Adrenal gland (tissue), 9 donors: ENCODE measurements at regions not wholly inside any gene's neighbourhood (a gene's known extent, or its start where the extent isn't known, plus 50 kb on each side); places are given as distances from the start of the nearest gene placed in this dataset.

Source experiments
- DNase-seq, 7 donors: peaks; one replicate each; pipeline ENCODE4 v3.0.0-alpha.2; 2019 to 2020
- H3K27ac ChIP-seq, 5 donors: fragments of 200-600 bp; sonication (generic) in 4 of 5; 1 replicate in 3 of 5; 2 replicates in 2 of 5; pipeline versions ENCODE4 v1.5.1 to v1.8.0; 2016 to 2020; ENCODE audit warnings: mild to moderate bottlenecking in 1 of 5
- H3K27me3 ChIP-seq: fragments of 200-600 bp; 2 replicates; pipeline ENCODE4 v1.8.0; 2021
- H3K36me3 ChIP-seq, 2 donors: fragments of 200-600 bp; replicated peaks in 1 of 2; 1 replicate in 1 of 2; 2 replicates in 1 of 2; pipeline versions ENCODE4 v1.5.1 to v1.8.0; 2018 to 2022
- H3K4me1 ChIP-seq, 2 donors: fragments of 200-600 bp; replicated peaks in 1 of 2; 1 replicate in 1 of 2; 2 replicates in 1 of 2; pipeline versions ENCODE4 v1.5.1 to v1.8.0; 2018 to 2021
- H3K4me3 ChIP-seq, 4 donors: fragments of 200-600 bp; sonication (generic) in 3 of 4; one replicate each; pipeline ENCODE4 v1.5.1; 2016 to 2018
- H3K9me3 ChIP-seq, 3 donors: fragments of 200-600 bp; sonication (generic) in 1 of 3; replicated peaks in 1 of 3; 1 replicate in 2 of 3; 2 replicates in 1 of 3; pipeline versions ENCODE4 v1.5.1 to v1.8.0; 2016 to 2021
- POLR2A ChIP-seq, 2 donors: fragments of 450-650 bp; IDR thresholded peaks; one replicate each; pipeline ENCODE4 v1.6.1; 2017; ENCODE audit warnings: antibody characterized with exemption in 2 of 2, mild to moderate bottlenecking in 2 of 2, moderate library complexity in 1 of 2
- WGBS, 4 donors: extraction: QIAGEN DNeasy Blood & Tissue Kit in 2 of 4; methylation state at CpG; one replicate each; pipeline versions ENCODE4 v1.1.5 to v1.1.7; 2013 to 2017; 5-methylcytosine and 5-hydroxymethylcytosine counted together
- intact Hi-C, 2 donors: fragments of 100-400 bp; cut with DNase I; formaldehyde crosslinking; loops; one replicate each; pipeline versions ENCODE4 v1.14.1 to v1.15.0; 2022 to 2023
- TF ChIP-seq, protein P1 (sequence below), 6 experiments: fragments of 450-650 bp in 4 of 6; fragments of 200-600 bp in 2 of 6; sonication (generic) in 1 of 6; IDR thresholded peaks; 1 replicate in 5 of 6; 2 replicates in 1 of 6; pipeline versions ENCODE4 v1.5.1 to v1.8.0; 2016 to 2021; ENCODE audit warnings: antibody characterized with exemption in 6 of 6, mild to moderate bottlenecking in 2 of 6, moderate library complexity in 1 of 6
- donor health status: healthy with polysubstance abuse.
- donor health status: Bipolar disorder and iron deficiency.
- donor health status: DM: yes; HTN: yes; CAD: no.
- donor health status: DM: no; HTN: no; CAD: no.
- donor health status: DM: no; HTN: no; CAD: no.

DNA sequence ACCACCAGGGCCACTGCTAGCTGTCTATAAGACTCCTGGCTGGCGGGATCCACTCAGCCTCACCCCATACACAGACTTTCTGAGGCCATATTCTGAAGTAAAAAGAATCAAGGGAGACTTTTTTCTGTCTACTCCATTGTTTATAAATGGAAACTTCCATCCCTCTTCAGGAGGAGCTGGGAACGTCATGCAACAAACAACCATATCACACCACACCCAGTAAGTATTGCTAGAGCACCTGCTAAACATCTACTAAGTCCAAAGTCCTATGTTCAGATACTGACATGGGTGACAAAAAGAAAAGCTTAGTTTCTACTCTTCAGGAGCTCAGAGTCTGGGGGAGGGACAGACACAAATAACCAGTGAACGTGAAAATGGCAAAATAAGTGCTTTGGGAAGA lies 324.8 kb upstream of the ONECUT1 start:
- 55 to 66% (median 60%) methylated on average over 3 of the region's 3 CpGs for WGBS, 4 donors
- no peak overlapping the region for H3K27ac ChIP-seq
- no peaks in the 10 kb centered on the region for H3K4me1 ChIP-seq
- TF ChIP-seq, protein P1, sequence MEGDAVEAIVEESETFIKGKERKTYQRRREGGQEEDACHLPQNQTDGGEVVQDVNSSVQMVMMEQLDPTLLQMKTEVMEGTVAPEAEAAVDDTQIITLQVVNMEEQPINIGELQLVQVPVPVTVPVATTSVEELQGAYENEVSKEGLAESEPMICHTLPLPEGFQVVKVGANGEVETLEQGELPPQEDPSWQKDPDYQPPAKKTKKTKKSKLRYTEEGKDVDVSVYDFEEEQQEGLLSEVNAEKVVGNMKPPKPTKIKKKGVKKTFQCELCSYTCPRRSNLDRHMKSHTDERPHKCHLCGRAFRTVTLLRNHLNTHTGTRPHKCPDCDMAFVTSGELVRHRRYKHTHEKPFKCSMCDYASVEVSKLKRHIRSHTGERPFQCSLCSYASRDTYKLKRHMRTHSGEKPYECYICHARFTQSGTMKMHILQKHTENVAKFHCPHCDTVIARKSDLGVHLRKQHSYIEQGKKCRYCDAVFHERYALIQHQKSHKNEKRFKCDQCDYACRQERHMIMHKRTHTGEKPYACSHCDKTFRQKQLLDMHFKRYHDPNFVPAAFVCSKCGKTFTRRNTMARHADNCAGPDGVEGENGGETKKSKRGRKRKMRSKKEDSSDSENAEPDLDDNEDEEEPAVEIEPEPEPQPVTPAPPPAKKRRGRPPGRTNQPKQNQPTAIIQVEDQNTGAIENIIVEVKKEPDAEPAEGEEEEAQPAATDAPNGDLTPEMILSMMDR (IDR thresholded peaks at IDR 0.05), result no peak
- H3K27me3 ChIP-seq, result no peaks in the 10 kb centered on the region
- intact Hi-C loops, result no loop called here
- H3K9me3 ChIP-seq, result no peaks in the 10 kb centered on the region
- no peak for DNase-seq
- H3K36me3 ChIP-seq, result no peaks in the 10 kb centered on the region
- H3K4me3 ChIP-seq, result no peak overlapping the region

- 46 to 58% (median 54%) methylated on average over 4 of the region's 4 CpGs for WGBS, 4 donors
- no peaks in the 10 kb centered on the region for H3K9me3 ChIP-seq
- DNase-seq, result no peak
- H3K27me3 ChIP-seq, result no peaks in the 10 kb centered on the region
- intact Hi-C loops, result no loop called here
- no peak overlapping the region for H3K4me3 ChIP-seq
- no peak for TF ChIP-seq POLR2A (IDR thresholded peaks at IDR 0.05)
- TF ChIP-seq, protein P1 (IDR thresholded peaks at IDR 0.05), result no peak
- H3K4me1 ChIP-seq, result no peaks in the 10 kb centered on the region
- no peak overlapping the region for H3K27ac ChIP-seq
- no peaks in the 10 kb centered on the region for H3K36me3 ChIP-seq
These were observed 320.9 kb upstream of the ONECUT1 start for GRCh38 chr15:53110999-53111398.

- no peaks in the 10 kb centered on the region for H3K9me3 ChIP-seq
- H3K36me3 ChIP-seq, result no peaks in the 10 kb centered on the region
- DNase-seq, result no peak
- H3K27ac ChIP-seq, result no peak overlapping the region
- H3K4me3 ChIP-seq, result no peak overlapping the region
- intact Hi-C loops, result no loop called here
- no peaks in the 10 kb centered on the region for H3K27me3 ChIP-seq
- TF ChIP-seq, protein P1 (IDR thresholded peaks at IDR 0.05), result no peak
- TF ChIP-seq POLR2A (IDR thresholded peaks at IDR 0.05), result no peak
- 53 to 73% (median 63%) methylated on average over 2 of the region's 2 CpGs for WGBS, 4 donors
- no peaks in the 10 kb centered on the region for H3K4me1 ChIP-seq
These were observed 318.2 kb upstream of the ONECUT1 start for GRCh38 chr15:53108319-53108718.

DNA sequence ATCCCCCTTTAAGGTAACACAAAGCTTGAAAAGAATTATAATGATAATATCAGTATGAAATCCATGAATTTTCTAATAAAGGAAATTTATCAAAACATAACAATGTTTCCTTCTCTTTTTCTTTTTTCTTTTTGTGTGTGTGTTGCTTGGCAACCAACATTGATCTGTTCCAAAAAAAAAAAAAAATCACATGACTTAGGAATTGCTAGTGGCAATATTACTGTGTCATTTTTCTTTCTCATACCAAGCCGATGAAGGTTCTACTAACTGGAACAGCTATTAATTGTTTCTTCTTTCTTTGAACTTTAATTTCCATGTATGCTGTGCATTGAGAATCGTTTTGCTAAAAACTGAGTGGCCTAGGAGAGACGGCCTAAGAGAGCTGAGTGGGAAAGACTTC lies 317.7 kb upstream of the ONECUT1 start:
- intact Hi-C loops, result no loop called here
- Histone ChIP-seq H3K36me3 (no peaks in the 10 kb centered on the region), H3K4me3 (no peak overlapping the region), H3K4me1 (no peaks in the 10 kb centered on the region), H3K27ac (no peak overlapping the region), H3K27me3 (no peaks in the 10 kb centered on the region), H3K9me3 (no peaks in the 10 kb centered on the region)
- TF ChIP-seq, protein P1 (IDR thresholded peaks at IDR 0.05), result no peak
- no peak for TF ChIP-seq POLR2A (IDR thresholded peaks at IDR 0.05)
- WGBS, 4 donors, result 64 to 75% (median 68%) methylated on average over 3 of the region's 3 CpGs
- no peak for DNase-seq
